ENCODE measurements at regions not wholly inside any gene's neighbourhood (a gene's known extent, or its start where the extent isn't known, plus 50 kb on each side); places are given as distances from the start of the nearest gene placed in this dataset.

DNA sequence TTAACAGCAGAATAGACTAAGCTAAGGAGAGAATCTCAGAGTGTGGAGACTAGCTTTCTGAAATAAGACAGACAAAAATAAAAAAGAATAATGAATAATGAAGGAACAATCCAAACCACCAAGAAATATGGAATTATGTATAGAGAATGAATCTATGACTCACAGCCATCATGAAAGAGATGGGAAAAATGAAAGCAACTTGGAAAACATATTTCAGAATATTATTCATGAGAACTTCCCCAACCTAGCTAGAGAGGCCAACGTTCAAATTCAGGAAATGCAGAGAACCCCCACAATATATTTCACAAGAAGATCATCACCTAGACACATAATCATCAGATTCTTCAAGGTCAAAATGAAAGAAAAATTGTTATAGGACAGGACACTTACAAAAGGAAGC is 349.0 kb upstream of the MPDZ start:
- ChIA-PET CTCF (interaction anchor here (0.6 kb wide), 1 partner anchor 23 kb away, joined by 4 read pairs; no protein-coding TSS in a partner anchor), POLR2A (no interaction called here)
- Histone ChIP-seq H3K9me3 (ENCODE audit: control insufficient read depth, insufficient read depth, low read depth, low read length) (no peaks in the 10 kb centered on the region), H3K27ac (ENCODE audit: low read length) (no peak overlapping the region), H3K4me3 (ENCODE audit: low read depth in 2 of 2, low read length in 2 of 2) (no peak overlapping the region), H3K27me3 (ENCODE audit: control insufficient read depth, insufficient read depth, low read length) (no peaks in the 10 kb centered on the region), H3K4me1 (ENCODE audit: control insufficient read depth, insufficient read depth, low read length) (no peaks in the 10 kb centered on the region), H3K36me3 (ENCODE audit: control insufficient read depth, insufficient read depth, low read length) (no peaks in the 10 kb centered on the region)
- no peak for ATAC-seq
- intact Hi-C loops (cut with micrococcal nuclease; ENCODE audit: unreplicated experiment) (no loop called here), in situ Hi-C loops (cut with HindIII; ENCODE audit: low pct_unique_long_range_greater_than_20kb, low sequenced_read_pairs) (no loop called here)
- no TSS peak for BruUV-seq (replicated peaks)
- TF ChIP-seq SIN3A (IDR thresholded peaks at IDR 0.05; ENCODE audit: borderline replicate concordance, insufficient read depth, low read depth, low read length) = no peak
- TF ChIP-seq, protein P1, sequence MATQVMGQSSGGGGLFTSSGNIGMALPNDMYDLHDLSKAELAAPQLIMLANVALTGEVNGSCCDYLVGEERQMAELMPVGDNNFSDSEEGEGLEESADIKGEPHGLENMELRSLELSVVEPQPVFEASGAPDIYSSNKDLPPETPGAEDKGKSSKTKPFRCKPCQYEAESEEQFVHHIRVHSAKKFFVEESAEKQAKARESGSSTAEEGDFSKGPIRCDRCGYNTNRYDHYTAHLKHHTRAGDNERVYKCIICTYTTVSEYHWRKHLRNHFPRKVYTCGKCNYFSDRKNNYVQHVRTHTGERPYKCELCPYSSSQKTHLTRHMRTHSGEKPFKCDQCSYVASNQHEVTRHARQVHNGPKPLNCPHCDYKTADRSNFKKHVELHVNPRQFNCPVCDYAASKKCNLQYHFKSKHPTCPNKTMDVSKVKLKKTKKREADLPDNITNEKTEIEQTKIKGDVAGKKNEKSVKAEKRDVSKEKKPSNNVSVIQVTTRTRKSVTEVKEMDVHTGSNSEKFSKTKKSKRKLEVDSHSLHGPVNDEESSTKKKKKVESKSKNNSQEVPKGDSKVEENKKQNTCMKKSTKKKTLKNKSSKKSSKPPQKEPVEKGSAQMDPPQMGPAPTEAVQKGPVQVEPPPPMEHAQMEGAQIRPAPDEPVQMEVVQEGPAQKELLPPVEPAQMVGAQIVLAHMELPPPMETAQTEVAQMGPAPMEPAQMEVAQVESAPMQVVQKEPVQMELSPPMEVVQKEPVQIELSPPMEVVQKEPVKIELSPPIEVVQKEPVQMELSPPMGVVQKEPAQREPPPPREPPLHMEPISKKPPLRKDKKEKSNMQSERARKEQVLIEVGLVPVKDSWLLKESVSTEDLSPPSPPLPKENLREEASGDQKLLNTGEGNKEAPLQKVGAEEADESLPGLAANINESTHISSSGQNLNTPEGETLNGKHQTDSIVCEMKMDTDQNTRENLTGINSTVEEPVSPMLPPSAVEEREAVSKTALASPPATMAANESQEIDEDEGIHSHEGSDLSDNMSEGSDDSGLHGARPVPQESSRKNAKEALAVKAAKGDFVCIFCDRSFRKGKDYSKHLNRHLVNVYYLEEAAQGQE (IDR thresholded peaks at IDR 0.05; ENCODE audit: insufficient read depth in 1 of 2, low read depth in 2 of 2, low read length in 1 of 2) = no peak
- TF ChIP-seq POLR2AphosphoS5 (IDR thresholded peaks at IDR 0.05; ENCODE audit: low read depth, low read length) = no peak
- no peak for TF ChIP-seq TCF7L2 (IDR thresholded peaks at IDR 0.05; ENCODE audit: low read depth, low read length)
- TF ChIP-seq, protein P2, sequence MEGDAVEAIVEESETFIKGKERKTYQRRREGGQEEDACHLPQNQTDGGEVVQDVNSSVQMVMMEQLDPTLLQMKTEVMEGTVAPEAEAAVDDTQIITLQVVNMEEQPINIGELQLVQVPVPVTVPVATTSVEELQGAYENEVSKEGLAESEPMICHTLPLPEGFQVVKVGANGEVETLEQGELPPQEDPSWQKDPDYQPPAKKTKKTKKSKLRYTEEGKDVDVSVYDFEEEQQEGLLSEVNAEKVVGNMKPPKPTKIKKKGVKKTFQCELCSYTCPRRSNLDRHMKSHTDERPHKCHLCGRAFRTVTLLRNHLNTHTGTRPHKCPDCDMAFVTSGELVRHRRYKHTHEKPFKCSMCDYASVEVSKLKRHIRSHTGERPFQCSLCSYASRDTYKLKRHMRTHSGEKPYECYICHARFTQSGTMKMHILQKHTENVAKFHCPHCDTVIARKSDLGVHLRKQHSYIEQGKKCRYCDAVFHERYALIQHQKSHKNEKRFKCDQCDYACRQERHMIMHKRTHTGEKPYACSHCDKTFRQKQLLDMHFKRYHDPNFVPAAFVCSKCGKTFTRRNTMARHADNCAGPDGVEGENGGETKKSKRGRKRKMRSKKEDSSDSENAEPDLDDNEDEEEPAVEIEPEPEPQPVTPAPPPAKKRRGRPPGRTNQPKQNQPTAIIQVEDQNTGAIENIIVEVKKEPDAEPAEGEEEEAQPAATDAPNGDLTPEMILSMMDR (IDR thresholded peaks at IDR 0.05) = no peak
- no peak for DNase-seq (ENCODE audit: low read depth, low spot score)

DNA sequence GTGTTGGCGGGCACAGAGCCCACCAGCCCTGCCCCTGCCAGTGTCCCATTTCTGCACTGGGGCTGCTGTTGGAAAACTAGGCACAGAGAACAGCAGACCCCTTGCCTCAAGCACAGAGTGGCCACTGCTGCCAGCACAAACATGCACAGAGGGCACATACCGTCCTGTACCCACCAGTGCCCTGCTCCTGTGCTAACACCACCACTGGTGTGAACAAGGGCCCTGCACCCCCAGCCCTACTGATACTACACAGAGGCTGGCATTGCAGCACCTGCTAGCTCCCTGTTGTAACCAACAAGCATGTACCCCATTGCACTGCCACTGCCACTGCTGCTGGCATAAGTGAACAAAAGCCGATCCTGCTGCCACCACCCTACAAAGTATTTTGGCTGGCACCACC is 348.0 kb upstream of the MPDZ start:
- Histone ChIP-seq H3K36me3 (ENCODE audit: control insufficient read depth, insufficient read depth, low read length) (no peaks in the 10 kb centered on the region), H3K4me1 (ENCODE audit: control insufficient read depth, insufficient read depth, low read length) (no peaks in the 10 kb centered on the region), H3K27ac (ENCODE audit: low read length) (no peak overlapping the region), H3K27me3 (ENCODE audit: control insufficient read depth, insufficient read depth, low read length) (no peaks in the 10 kb centered on the region), H3K4me3 (ENCODE audit: low read depth in 2 of 2, low read length in 2 of 2) (no peak overlapping the region), H3K9me3 (ENCODE audit: control insufficient read depth, insufficient read depth, low read depth, low read length) (no peaks in the 10 kb centered on the region)
- no peak for DNase-seq (ENCODE audit: low read depth, low spot score)
- no TSS peak for BruUV-seq (replicated peaks)
- ChIA-PET POLR2A (no interaction called here), CTCF (no interaction called here)
- TF ChIP-seq, protein P1 (IDR thresholded peaks at IDR 0.05; ENCODE audit: insufficient read depth in 1 of 2, low read depth in 2 of 2, low read length in 1 of 2) = no peak
- no peak for TF ChIP-seq POLR2AphosphoS5 (IDR thresholded peaks at IDR 0.05; ENCODE audit: low read depth, low read length)
- no peak for TF ChIP-seq TCF7L2 (IDR thresholded peaks at IDR 0.05; ENCODE audit: low read depth, low read length)
- TF ChIP-seq, protein P2 (IDR thresholded peaks at IDR 0.05) = no peak
- TF ChIP-seq SIN3A (IDR thresholded peaks at IDR 0.05; ENCODE audit: borderline replicate concordance, insufficient read depth, low read depth, low read length) = no peak
- in situ Hi-C loops (cut with HindIII; ENCODE audit: low pct_unique_long_range_greater_than_20kb, low sequenced_read_pairs) = no loop called here
- intact Hi-C loops (cut with micrococcal nuclease; ENCODE audit: unreplicated experiment) = no loop called here
- no peak for ATAC-seq
